Amygdala (tissue), 56 donors: ENCODE measurements at regions not wholly inside any gene's neighbourhood (a gene's known extent, or its start where the extent isn't known, plus 50 kb on each side); places are given as distances from the start of the nearest gene placed in this dataset.
"Not testable (repeated sequence)": the region's sequence is repeated elsewhere in the genome, so short reads cannot be mapped to it uniquely, and the experiment has no call there.

Experiments
- DNase-seq, 56 donors: peaks; one replicate each; lab custom pipeline; 2025; lab: John Stamatoyannopoulos, UW

GRCh38 chr11:100409267-100409666 lies 277.8 kb upstream of the ARHGAP42 start:
- not testable (repeated sequence) for DNase-seq

GRCh38 chr11:100419518-100419917 lies 267.6 kb upstream of the ARHGAP42 start:
- DNase-seq: no peak

GRCh38 chr11:100434821-100435641 lies 252.1 kb upstream of the ARHGAP42 start:
- no peak for DNase-seq

- no peak for DNase-seq
These were observed 248.7 kb upstream of the ARHGAP42 start for GRCh38 chr11:100438376-100438775.

- DNase-seq: no peak
These were observed 246.0 kb upstream of the ARHGAP42 start for GRCh38 chr11:100441086-100441485.

- DNase-seq: no peak
These were observed 245.1 kb upstream of the ARHGAP42 start for GRCh38 chr11:100442017-100442416.

- peak in 20 of 56 donors; percentile 3 to 55 (median 12) for DNase-seq
These were observed 241.8 kb upstream of the ARHGAP42 start for GRCh38 chr11:100445231-100445735.

GRCh38 chr11:100451801-100452460 lies 235.2 kb upstream of the ARHGAP42 start:
- DNase-seq: not testable (repeated sequence)

- no peak for DNase-seq
These were observed 227.3 kb upstream of the ARHGAP42 start for GRCh38 chr11:100459811-100460210.

GRCh38 chr11:100460426-100460825 lies 226.7 kb upstream of the ARHGAP42 start:
- DNase-seq: no peak

- no peak for DNase-seq
These were observed 219.1 kb upstream of the ARHGAP42 start for GRCh38 chr11:100467821-100468508.

GRCh38 chr11:100469835-100470234 lies 217.3 kb upstream of the ARHGAP42 start:
- DNase-seq: no peak

- DNase-seq: no peak
These were observed 214.2 kb upstream of the ARHGAP42 start for GRCh38 chr11:100472727-100473389.

- DNase-seq: no peak
These were observed 213.7 kb upstream of the ARHGAP42 start for GRCh38 chr11:100473390-100473740.

- no peak for DNase-seq
These were observed 202.1 kb upstream of the ARHGAP42 start for GRCh38 chr11:100484948-100485347.

- DNase-seq: no peak
These were observed 188.3 kb upstream of the ARHGAP42 start for GRCh38 chr11:100498780-100499179.

- no peak for DNase-seq
These were observed 185.6 kb upstream of the ARHGAP42 start for GRCh38 chr11:100501450-100501849.

- DNase-seq: no peak
These were observed 174.6 kb upstream of the ARHGAP42 start for GRCh38 chr11:100512475-100512874.

GRCh38 chr11:100515087-100515486 lies 172.0 kb upstream of the ARHGAP42 start:
- no peak for DNase-seq

- DNase-seq: no peak
These were observed 161.9 kb upstream of the ARHGAP42 start for GRCh38 chr11:100525197-100525596.

GRCh38 chr11:100525635-100526034 lies 161.5 kb upstream of the ARHGAP42 start:
- no peak for DNase-seq
